ENCODE measurements at regions not wholly inside any gene's neighbourhood (a gene's known extent, or its start where the extent isn't known, plus 50 kb on each side); places are given as distances from the start of the nearest gene placed in this dataset.
"Not testable (repeated sequence)": the region's sequence is repeated elsewhere in the genome, so short reads cannot be mapped to it uniquely, and the experiment has no call there.

DNA sequence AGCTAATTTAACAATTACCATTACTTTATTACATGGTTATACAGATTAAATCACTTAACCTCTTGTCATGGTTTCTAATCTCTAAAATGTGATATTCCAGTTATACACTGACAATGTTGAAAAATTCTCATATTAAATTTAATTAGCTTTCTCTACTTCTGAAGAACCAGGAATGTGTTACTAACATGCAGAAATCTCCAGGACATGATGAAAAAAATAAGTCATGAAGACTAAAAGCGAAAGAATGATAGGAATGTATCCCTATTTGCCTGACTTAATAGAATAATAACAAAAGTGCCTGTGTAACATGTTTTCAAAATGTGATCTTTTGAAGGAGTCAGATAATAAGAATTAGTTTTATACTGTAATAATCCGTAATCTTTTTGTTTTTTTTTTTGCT is 2823.7 kb upstream of the PCDH20 start:
- DNase-seq, result no peak

DNA sequence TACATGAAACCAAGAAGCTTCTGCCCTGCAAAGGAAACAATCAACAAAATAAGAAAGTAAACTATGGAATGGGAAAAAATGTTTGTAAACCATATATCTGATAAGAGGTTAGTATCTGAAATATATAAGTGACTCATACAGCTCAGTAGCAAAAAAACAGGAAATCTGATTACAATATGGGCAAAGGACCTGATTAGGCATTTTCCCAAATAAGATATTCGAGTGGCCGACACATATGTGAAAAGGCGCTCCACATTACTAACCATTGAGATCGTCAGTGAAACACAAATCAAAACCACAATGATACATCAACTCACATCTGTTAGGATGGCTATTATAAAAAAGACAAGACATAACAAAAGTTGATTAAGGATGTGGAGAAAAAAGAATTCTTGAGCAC is 2818.6 kb upstream of the PCDH20 start:
- DNase-seq, result no peak

DNA sequence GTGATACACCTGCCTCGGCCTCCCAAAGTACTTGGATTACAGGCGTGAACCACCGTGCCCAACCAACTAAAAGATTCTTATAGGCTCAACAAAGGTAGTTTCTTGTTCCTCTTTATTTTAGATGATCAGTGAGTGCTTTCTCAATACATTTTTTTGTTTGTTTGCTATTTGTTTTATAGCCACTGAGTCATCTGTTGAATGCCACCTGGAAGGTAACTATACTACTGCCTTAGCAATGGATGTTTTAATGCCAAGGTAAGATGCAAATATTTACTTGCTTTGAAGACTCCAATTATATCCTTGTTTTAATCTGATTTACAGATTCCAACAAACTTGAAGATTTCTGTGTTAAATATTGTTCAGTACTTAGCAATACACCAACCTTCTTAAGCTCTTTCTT is 2807.4 kb upstream of the PCDH20 start:
- DNase-seq, result no peak

DNA sequence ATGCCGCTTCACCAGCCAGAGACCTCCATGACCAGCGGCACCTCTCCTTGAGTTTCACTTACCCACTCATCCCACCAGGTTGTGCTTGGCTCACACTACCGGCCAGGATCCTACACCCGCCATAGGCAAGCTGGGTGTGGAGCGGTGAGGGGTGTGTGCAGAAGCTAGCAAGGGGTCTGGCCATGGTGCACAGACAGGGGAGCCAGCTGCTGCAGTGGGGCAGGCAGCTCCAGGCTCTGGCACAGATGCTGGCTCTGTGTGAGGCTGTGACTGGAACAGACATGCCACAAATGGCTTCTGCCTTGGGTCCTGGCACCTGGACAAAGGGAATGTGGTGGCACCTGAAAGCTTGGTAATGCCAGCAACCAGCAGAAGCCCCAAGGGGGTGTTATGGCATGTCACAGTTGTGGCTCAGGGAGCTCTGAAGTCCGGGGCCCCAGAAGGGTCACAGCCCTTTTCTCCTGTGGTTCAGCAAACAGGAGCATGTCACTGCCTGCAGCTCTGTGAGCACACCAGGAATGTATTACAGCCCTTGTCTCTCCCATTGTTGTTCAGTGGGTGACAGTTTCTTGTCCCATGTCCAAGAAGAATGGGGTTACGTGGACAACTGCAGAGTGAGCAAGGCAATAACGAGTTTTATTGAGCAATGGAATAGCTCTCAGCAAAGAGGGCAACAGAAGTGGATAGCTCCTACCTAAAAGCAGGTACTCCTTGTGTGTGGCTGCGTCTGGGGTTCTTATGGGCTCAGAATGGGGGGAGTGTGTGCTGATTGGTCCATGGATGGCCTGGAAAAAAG is 2791.0 kb upstream of the PCDH20 start:
- DNase-seq, result no peak

DNA sequence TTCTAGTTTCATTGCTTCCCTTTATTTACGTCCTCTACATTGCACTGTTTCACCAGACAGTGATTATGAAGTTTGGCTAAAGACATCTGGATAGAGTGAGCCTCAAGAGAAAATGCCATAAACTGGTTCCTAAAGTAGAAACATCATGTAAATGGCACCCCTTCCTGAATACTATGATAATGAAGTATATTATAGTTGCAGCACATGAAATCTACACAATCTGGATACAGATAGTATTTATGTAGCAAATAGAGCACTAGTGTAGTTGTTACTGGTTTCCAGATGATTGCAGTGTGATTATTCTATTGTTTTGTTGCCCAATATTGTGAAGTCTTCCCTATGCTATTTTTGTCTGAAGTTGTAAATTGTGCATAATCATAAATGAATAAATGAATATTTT is 2786.9 kb upstream of the PCDH20 start:
- no peak for DNase-seq

DNA sequence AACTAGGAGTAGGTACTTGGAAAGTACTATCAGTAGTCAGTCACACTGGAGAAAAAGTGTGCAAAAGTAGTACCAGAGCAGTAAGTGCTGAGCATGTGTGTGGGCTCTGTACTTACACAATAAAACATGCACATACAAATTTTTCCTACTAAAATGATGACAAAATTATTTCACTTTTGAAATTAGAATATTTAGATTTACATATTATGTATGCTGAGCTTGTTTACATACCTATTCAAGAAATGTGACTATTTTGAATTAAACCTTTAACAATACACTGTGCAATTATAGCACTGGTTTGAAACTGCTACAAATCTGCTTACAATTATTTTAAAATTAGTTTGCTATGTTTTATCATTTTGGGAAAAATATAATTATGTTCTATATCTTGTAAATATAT is 2781.6 kb upstream of the PCDH20 start:
- DNase-seq, result no peak

DNA sequence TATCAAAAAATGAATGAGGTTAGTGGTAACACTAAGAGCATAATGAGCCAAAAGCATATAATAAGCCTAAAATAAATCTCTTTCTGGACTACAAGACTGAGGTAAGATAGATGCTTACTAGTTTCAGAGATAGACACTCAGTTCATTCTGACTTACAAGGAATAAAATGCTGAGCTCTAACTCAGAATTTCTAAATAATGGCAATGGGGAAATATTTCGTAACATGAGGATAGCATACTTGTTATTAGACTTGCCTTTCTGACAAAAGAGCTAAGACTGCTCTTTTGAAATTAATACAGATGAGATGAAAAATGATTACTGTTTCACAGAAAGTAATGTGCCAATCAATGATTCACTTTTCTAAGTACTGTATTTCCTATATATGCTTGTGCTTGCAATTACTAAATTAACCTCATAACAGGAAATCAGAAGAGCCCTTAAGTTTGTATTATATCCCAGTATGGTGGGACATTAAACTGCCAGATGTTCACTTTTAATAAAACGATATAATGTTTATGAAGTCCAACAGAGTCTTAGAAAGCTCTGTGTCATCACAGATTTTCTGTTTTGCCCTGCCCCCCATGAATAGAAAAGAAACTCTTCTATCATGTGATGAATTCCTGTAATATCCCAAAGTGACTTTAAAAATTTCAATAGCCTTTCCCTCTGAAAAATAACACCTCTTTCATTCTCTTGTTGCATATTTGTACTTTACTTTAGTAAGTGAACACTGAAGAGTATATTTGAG is 2771.0 kb upstream of the PCDH20 start:
- DNase-seq, result no peak

DNA sequence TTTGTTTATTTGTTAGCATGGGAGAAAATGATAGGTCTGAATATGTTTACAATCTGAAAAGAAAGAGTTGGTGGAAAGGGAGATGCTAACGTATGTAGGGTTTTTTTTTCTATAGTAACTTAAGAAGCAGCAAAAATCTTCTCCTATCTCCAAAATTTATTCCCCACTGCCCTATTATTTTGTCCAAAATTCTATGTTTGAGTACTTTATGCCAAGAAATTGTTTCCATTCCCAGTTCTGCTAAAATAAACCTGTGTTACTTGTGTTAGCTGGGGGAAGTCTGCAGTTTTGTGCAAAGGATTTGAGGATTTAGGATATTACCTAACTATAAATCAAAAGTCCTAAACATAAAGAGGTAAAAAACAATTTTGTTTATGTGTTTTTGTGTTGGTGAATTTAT is 2770.4 kb upstream of the PCDH20 start:
- DNase-seq, result no peak

DNA sequence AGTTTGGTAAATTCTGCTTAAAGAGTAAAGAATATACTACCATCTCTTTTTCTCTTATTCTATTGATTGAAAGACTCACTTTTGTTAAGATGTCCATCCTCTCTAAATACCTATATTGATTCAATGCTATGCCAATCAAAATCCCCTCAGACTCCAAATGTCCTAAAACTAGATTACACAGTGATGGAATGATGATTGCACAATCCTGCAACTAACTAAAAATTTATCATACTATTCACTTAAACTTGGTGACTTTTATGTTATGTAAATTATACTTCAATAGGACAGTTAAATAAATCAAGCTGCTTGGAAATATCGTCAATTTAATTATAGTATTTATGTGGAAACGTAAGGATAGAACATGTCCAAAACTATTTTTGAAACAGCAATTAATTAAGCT is 2765.1 kb upstream of the PCDH20 start:
- DNase-seq, result no peak

DNA sequence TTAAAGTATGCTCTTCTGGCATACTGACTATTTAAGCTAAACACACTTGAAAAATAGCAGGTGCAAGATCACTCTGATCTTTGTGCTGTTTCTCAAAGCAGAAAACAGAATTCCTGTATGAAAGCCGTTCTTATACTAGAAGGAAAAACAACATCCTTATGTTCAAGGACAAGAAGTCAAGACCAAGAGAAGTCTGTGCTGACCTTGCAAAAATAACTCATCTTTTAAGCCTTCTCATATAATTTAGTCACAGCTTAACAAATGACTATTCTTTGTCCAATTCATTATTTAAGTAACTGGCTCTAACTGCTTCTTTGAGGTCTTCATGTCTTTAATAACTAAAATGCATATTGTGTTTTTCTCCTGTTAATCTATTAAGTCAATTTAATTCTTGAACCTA is 2750.2 kb upstream of the PCDH20 start:
- no peak for DNase-seq

DNA sequence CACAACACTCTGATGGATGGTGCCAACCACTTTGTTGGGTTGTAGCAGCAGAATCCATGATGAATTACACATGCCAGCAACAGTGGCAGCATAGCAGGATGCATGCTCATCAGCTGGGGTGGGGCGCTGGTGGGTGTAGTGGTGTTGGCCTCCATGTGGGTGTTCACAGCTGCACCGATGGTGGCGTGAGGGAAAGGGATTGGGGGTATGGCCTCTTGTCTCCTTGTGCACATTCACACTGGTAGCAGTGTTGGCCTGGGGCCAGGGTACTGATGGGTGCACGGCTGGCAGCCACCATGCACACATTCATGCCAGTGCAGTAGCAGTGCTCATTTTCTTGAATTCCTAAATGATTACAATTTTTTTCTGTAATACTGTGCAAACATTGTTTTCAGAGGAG is 2748.8 kb upstream of the PCDH20 start:
- no peak for DNase-seq

DNA sequence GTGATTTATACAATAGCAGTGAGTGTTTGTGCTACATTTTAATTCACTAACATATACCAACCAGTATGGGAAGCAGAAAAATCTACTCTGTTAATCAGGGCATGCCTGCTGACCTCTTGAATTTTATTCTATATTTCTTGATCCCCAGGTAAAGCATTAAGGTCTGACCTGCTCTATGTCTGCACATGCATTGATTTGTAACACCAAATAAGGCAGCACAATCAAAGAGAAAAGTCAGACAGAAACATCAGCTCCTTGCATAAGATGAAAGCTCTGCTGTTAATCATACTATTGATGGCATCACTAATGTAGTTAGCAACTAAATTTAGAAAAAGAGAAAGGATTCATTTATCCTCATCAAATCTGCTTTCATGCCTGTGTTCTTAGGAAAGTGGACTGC is 2744.8 kb upstream of the PCDH20 start:
- DNase-seq, result no peak

DNA sequence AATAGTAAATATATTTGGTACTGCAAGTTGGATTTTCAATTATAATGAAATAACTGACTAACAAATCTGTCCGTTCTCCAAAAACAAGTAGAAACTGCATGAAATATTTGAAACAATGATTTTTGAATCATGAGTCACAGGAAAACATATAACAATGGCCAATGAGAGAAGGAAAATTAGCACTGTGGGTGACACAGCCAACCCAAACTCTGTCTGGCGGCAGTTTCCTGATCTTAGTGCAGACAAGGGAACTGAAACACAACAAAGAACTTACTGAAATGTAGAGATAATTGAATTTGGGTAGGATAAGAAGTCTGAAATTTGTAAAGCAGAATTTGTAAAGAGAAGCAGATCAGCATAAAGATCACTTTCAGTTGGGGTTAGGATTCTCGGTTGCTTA is 2743.3 kb upstream of the PCDH20 start:
- no peak for DNase-seq

DNA sequence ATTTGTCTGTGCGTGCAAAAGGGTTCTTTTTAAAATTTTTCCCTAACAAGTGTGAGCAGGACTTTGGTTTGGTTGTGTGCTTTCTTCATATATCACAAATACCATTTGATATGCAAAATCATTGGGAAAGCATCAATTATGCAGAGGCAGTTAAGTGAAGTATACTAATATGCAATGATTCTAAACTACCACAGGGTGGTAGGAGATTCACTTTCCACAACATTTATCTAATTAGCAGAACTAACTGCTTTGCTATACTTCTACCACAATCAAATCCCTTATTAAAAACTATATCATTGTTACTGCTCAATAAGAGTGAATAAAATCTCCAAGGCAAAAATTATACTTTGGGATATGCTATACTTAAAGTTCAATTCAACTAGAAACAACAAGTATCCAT is 2738.9 kb upstream of the PCDH20 start:
- no peak for DNase-seq

DNA sequence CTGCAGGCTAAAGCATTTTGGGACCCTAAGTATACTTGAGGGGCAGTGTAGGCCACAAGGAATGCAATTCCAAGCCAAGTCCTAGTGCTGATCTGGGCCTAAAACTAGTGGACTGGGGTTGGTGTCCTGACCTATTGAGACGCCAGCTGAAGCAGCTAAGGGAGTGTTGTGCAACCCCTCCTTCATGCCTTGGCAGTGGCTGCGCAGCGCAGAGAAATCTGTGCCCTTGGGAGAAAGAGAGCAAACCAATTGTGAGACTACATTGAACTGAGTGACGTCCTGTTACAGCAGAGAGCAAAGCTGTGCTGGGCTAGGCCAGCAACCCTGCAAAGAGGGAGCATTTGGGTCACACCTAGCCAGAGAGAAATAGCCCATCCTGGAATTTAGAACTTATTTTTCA is 2715.0 kb upstream of the PCDH20 start:
- no peak for DNase-seq

DNA sequence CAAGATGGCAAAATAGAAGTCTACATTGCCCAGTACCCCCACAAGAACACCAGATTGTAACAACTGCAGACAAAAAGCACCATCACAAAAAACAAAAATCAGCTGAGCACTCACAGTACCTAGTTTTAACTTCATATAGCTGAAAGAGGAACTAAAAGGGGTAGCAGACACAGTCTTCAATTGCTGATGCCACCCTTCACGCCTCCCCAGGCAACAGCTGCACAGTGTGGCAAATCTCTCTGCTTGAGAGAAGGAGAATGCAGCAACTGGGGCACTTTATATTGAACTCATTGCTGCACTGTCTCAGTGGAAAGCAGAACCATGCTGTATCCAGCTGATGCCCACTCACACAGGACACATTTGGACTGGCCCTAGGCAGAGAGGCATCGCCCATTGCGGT is 2714.5 kb upstream of the PCDH20 start:
- DNase-seq, result no peak

DNA sequence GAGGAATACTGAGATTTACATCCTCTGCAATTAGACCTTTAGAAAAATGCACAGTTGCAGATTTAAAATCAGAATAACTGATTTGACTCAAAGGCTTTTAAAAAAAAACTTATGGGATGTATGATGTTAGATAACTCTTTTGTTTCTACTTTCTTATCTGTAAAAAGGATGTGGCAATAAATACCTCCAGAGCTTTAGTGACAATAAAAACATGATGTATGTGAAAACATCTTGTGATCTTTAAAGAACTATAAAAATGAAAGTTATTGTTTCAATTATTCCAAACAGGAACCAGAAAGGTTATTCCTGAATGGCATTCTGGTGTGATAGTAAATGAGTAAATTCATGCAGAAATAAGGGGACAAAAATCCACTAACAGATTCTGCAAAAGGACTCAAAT is 2712.2 kb upstream of the PCDH20 start:
- no peak for DNase-seq

DNA sequence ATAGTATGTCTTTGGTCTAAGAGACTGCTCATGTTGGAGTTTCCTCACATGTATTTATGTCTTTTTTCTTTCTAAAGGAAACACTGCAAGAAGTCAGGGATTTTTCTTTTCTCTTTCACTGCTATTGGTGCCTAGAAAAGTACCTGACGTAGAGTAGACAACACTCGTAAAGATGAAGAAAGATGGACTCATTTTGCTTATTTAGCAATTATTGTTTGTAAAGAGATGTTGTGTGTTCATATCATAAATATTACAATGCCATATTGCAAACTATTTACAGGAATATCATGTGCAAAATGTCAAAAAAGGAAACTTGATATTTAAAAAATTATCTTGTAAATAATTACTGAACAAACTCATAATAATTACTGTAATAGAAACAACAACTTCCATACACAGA is 2711.5 kb upstream of the PCDH20 start:
- no peak for DNase-seq

DNA sequence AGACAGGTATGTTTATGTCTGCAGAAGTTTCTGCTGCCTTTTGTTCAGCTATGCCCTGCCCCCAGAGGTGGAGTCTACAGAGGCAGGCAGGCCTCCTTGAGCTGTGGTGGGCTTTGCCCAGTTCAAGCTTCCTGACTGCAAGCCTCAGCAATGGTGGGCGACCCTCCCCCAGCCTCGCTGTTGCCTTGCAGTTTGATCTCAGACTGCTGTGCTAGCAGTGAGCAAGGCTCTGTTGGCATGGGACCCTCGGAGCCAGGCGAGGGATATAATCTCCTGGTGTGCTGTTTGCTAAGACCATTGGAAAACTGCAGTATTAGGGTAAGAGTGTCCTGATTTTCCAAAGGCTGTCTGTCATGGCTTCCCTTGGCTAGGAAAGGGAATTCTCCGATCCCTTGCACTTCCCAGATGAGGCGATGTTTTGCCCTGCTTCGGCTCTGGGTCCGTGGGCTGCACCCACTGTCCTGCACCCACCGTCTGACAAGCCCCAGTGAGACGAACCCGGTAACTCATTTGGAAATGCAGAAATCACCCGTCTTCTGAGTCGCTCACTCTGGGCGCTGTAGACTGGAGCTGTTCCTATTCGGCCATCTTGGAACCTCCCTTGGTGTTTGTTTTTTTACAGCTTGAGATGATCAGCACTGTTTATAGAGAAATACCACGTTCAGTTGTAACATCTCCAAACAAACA is 2705.5 kb upstream of the PCDH20 start:
- DNase-seq, result not testable (repeated sequence)

DNA sequence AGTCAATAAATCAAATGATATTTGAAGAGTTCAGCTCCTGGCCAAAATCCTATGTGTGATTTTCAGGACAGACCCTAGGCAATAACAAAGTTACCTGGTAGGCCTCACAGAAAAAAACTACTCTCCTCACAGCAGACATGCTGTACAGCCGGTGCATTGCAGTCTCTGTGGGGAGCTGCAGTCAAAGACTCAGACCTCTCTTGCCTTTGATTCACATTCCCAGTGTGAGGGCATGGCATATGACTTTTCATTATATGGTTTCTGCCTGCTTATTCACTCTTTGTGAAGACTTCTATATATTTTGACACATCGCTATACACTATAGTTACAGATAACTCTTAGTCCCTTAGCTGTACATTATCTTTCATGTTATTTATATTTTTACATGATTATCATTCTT is 2684.3 kb upstream of the PCDH20 start:
- DNase-seq, result no peak

DNA sequence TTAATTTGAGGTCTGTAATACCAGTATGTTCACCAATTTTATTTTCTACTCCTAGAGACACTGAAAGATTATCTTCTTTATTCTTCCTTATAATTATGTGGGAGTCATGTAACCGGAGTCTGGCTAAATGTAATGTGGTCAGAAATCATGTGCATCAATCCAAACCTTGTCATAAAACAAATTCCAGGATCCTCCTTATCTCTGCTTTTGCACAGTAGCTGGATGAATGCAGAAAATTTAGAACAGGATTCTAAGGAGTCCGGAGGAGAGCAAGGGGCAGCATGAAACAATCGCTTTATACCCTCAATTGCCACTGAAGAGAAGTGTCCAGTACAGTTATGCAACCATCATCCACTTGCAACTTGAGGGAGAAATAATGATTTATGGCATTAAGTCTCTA is 2674.7 kb upstream of the PCDH20 start:
- DNase-seq, result no peak

DNA sequence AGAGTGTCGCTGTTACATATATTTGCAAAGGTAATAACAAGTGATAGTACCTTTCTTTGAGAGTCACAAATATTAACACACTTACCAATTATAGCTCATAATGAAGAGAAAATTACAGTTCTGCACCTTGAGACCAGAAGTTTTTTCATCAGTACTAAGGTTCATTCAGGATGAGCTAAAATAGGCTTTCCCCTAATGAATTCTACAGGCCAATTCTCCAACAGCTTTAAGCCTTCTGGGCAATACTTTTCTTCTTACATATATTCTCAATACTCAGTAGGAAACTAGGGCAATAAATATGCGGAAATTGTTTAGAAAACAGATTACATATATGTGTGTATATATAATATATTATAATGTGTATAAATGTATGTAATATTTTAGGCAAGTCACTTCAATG is 2672.8 kb upstream of the PCDH20 start:
- DNase-seq, result no peak

DNA sequence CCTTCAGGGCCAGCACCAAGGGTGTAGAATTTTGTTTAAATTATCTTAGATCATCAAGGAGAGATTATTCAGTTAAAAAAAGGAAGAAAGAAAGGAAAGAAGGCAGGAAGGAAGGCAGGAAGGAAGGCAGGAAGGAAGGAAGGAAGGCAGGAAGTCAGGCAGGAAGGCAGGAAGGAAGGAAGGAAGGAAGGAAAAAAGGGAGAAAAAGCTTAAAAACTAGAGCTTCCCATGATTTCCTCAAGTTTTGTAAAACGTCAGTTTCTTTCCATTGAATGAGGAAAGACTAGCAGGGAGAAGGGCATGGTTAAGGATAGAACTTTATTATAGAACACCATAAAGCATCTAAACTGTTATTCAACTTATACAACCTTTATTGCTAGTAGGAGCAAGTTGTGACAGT is 2672.0 kb upstream of the PCDH20 start:
- DNase-seq, result no peak

DNA sequence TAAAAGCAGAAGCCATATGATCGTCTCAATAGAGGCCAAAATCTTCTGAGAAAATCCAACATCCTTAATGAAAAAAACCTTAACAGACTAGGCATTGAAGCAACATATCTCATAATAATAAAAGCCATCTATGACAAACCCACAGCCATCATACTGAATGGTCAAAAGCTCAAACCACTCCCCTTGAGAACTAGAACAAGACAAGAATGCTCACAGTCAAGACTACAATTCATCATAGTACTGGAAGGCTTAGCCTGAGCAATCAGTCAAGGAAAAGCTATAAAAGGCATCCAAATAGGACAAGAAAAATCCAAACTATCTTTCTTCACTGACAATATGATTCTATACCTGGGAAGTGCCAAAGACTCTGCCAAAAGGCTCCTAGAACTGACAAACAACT is 2668.2 kb upstream of the PCDH20 start:
- DNase-seq, result no peak

Measured in stimulated activated naive CD4-positive, alpha-beta T cell (primary cell).